Middle frontal gyrus (tissue), 1 donor: ENCODE measurements at regions not wholly inside any gene's neighbourhood (a gene's known extent, or its start where the extent isn't known, plus 50 kb on each side); places are given as distances from the start of the nearest gene placed in this dataset.

Experiments used
- DNase-seq: peaks from one replicate; pipeline ENCODE4 v3.0.0-alpha.2; 2015; ENCODE audit warnings: low spot score; ENCODE audit errors: extremely low spot score

DNA sequence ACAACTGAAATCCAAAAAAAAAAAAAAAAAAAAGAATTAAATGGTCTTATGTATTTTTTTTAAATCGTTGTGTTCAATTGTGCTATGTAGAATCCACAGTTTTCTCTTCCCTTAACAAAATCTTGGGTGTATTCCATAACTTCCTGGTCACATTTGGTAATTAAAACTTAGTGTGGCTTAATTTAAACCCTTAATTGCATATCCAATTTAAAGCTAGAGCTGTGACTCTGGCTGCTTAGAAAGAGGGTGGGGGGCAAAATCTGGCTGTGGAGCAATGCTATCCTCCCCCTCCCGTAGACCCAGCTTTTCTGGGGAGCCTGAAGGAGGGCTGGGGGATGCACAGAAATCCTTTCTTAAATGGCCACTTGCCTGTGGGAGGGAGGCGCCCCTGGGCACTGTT, 695.1 kb downstream of the INHBA start:
- DNase-seq, result no peak

DNA sequence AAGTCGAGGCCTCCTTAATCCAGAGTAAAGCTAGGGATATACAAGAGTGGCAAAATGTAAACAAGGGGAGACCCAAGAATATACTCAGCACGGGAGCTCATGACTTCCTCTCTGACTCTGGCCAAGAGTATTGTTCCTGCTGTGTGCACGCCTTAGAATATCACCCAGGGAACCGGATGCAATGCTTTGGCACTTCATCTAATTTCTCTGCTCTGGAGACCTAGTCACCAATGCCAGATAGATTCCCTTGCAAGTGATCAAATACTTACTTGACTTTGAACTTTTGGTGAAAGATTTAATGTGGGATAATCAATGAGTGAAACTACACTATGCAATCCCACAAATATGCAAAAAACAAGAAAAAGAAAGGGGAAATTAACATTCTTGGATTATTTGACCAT, 695.5 kb downstream of the INHBA start:
- no peak for DNase-seq

DNA sequence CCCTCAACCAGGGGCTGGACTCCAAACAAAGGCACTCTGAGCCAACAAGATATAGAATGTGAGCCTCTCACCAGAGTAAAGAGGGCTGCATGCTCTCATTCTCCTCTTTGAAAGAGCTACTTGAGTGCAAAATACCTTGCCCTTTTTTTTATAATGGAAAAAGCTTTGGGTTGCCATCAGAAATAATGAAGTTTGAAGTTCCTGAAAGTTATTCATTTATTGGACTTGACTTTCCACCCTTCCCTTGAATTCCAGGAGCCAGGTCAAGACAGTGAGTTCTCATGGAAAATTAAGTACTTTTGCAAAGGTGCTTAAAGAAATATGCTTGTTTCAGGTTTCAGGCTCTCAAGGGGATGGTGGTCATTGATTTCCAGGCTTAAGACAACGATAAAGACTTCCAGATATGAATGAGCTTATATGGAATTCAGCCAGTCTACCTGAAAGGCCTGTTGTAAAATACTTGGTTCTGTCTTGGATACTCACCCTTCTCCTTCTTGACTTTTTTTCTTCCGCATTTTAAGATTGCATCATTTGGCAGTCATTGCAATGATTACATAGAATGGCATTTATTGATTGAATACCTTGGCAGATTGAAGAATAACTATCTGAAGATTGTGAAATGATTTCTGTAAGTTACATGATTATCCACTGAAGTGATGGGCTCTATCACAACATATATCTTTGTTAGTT, 696.4 kb downstream of the INHBA start:
- no peak for DNase-seq

DNA sequence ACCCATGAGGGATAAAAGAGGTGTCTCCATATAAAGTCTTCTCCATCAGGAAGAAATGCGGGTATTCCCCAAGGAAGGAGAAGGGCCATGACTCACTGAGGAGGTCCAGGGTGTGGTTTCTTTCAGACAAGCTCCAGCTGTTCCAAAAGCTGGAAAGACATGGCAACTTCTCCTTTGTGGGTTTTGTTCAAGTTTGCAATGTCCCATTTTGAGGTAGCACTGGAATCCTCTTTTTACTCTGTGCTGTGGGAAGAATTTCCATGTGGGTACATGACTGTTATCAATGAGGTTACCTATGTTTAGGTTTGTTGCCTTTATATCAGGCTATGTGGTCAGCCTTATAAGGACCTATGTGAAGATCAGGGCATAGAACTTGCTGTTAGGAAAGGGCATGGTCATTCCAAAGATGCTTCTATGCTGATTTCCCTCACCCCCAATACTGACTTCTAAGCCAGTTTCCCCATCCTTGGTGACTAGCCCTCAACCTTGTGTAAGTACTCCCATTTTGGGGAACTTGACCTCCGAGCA, 697.5 kb downstream of the INHBA start:
- DNase-seq, result no peak

DNA sequence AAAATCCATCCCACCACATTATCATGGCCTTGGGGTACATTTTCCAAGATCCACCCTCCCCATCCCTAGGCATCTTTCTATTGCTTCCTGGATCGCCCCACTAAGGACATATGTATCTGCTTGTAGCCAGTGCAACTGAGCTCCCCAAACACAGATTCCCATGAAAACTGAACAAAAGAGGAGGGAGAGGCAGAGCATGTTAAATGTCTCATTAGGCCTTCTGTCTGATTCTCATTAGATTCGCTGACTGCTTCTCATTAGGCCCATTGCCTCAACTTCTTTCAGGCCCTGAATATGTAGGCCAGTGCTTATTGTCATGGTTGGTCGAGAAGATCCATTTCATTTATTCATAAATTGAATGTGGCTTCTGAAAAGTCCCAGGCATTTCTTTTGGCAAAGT, 698.9 kb downstream of the INHBA start:
- no peak for DNase-seq

DNA sequence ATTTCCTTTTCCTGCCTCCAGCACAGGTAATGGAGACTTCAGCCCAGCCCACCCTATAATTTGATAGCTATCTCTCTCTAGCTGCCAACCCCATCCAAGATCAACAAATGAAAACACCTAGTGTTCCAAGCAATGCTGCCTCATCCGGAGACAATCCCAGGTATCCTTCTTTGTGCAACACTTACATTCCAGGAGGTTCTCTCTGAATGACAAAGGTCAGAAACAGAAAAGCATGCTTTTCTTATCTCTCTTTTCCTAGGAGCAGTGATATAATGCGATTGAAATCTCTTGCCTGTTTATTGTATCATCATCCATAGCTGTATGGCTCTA, 699.3 kb downstream of the INHBA start:
- no peak for DNase-seq

DNA sequence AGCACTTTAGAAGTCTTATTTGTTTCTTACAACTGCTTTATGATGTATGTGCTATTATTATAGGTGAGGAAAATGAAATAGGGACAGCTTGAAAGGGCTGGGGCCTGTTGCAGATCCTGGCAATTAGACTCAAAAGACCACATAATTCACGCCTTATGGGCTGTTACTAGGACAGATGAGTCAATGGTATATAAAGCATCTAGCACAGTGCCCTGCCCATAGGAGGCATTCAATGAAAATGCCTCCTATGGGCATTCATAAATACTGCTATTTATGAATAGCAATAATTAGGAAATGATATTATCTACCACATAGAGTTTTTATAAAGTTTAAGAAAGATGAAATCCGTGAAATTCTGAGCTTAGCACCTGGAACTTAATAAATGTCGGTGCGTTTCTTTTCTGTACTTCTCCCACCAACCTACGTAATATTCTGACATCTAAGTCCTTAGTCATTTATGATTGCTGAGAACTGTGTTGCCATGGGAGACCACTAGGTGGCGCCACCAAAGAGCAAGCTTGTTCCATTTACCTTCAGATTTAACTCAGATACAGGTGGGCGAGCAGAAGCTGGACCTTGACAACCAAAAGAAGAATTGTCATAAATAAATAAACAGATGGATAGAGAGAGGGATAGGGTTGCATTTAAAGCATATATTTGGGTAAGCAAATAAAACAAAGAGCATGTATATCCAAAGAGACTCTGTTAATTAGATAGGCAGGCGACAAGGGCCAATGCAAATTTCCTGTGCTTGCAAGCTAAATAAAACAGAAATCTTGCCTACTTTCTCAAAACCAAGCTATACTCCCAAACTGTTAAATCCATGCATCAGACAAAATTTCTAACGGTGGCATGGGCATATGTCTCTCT, 699.9 kb downstream of the INHBA start:
- no peak for DNase-seq

DNA sequence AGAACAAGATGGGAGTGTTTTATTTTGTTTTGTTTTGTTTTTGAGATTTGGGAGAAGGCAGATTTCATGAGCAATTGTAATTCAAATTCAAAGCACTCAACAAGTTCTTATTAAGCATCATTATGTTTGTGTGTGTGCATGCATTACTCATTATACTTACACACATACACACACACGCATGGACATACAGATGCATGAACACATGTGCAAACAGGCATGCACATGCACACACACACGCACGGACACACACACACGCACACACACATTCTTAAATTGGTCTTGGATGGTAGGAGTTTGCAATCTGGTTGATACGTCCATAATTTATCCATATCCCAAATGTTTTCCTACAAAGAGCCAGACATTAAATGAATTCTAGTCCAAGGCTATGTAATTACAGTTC, 702.8 kb downstream of the INHBA start:
- DNase-seq, result no peak

DNA sequence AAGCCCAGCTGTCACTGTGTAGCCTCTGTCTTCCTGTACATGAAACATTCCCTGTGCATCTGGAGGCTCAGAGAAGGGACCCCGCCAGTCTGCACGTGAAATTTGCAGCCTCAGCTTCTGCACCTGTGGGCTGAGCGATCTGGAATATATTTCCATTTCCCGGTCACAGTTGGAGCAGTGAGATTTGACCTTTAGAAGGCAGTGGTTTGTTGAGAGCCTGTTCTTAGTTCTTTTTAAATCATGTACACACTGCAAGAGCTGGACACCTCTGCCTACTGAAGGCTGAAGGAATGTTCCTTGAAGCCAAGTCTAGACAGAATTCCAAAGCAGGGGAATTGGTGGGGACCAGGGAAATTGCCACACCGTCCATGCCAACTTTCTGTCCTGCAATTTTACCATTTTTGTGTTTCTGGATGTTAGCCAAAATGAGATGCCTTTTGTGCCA, 706.6 kb downstream of the INHBA start:
- DNase-seq, result no peak

DNA sequence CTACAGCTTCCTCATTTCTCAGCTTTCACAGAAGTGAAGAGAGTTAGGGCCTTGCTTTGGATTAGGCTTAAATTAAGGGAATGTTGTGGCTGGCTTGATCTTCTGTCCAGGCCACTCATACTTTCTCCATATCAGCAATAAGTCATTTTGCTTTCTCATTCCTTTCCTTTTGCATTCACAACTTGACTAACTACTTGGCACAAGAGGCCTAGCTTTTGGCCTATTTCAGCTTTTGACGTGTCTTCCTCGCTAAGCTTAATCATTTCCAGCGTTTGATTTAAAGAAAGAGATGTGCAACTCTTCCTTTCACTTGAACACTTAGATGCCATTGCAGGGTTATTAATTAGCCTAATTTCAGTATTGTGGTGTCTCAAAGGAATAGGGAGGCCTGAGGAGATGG, 712.0 kb downstream of the INHBA start:
- DNase-seq, result no peak

DNA sequence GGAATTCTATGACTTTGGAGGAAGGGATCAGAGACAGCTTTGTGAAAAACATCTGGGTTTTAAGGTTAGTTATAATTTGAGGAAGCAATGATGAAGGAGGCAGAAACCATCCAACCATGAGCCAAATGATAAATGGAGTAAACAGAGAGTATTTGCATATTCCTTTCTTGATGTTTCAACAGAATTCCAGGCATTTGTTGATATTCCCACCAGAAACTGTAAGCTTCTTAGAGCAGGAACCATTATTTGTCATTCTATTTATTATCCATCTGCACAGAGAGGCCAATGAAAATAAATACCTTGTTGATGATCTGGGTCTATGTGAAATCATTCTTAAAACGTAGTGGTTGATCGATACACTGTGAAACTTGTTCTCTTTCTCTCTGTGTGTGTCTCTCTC, 715.3 kb downstream of the INHBA start:
- DNase-seq, result no peak

DNA sequence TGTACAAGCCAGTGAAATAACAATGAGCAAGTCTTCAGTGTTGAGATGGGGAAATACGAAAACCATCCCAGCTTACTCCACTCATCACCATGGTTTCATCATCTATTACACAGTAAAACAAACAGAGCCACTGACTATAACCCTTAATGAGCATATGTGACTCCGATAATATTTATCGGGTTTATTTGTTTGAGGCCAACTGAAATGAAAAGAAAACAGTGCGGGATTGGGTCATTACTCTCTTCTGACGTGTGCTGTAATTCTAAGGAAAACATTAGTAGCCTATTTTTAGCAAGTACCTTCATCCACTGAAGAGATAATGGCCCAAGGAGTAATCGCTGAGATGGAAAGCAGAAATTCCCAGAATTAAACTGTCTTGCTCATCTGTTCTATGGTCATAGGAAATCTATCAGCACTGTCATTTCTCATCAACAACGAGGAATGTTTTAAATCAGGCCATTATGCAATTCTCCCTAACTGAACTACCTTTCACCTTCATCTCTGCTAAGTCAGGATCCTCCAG, 716.5 kb downstream of the INHBA start:
- DNase-seq, result no peak

DNA sequence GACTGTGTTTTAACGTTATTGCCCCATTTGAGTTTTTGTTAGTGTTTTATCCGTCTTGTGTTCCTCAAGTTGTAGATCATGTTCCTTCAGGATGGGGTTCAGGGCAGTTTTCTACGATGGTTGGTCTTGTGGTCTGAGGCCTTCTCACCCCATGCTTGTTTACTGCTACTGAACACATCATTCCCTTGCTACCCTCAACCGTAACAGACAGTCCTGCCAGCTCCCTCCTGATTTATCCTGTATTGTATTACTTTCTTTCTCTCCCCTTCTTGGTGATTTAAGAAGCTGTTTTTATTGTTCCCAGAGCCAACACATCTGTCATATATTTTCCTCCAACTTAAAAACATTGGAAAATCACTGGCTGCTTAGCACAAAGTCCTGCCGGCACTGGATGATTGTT, 719.8 kb downstream of the INHBA start:
- no peak for DNase-seq

DNA sequence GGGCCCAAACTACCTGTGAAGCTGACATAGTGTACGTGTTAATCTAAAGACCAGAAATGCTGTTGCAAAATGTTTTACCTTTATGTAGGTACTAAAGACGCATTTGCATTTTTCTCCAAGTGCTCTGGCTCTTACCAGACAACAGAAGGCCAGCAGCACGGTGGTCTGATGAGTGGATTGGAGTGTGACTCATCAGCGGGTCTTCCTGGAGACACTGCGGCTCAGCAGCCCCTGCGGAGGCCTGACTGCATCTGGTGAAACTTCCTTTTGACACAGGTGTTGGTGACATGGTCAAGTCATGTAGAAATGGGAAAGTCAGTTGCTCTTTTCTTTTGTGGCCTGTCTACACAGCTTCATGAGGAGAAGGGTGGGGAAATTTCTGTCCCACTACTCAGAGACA, 723.6 kb downstream of the INHBA start:
- DNase-seq, result no peak

DNA sequence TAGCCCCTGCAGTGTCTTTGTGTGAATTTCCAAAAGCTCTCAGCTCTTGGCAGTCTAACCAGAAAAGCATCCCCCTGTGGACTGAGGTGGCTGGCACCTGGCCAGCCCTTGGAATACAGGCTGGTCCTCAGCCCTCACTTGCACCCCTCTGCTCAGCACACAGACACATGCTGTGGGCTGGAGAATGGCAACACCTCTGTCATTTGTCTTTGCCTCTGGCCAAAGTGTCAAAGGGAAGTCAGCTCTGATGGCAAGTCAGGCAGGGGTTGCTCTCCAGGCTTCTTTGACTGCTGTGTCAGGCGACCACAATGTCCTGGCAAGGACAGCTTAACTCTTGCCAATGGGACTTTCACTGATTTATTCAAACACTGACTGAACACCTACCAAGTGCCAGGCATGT, 724.8 kb downstream of the INHBA start:
- no peak for DNase-seq

DNA sequence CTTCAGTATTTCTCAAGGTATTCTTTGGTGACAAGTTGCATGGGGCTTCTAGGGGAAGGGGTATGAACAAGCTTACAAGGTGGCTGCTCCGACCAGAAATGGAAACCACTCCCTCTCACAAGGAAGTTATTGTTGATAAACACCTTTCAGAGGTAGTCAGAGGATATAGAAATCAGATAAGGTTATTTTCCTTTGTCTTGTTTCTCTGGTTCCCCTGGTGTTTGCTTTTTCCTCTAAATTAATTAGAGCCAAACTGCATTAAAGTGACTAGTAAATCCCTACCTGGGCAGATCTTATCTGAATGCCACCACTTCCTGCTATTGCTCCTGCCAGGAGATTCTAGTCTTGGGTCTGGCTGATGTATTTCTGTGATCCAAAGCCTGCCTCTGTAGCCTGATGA, 725.4 kb downstream of the INHBA start:
- no peak for DNase-seq

DNA sequence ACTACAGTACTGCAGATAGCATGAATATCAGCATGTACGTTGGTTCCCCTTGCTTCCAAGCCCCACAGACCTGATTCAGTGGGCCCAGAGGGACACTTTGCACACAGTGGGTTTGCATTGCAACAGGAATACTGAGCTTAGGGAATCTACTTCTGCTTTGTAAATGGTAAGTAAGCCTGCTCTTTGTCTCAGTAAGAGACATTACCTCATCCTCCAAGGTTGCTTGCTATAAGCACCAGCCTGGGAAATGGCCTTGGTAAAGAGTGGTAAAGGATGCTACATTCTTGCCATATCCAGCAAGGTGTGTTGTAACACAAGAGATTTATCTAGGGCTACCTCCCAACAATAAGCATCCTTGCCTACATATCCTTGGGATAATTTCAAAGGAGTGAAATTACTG, 730.5 kb downstream of the INHBA start:
- DNase-seq, result no peak

DNA sequence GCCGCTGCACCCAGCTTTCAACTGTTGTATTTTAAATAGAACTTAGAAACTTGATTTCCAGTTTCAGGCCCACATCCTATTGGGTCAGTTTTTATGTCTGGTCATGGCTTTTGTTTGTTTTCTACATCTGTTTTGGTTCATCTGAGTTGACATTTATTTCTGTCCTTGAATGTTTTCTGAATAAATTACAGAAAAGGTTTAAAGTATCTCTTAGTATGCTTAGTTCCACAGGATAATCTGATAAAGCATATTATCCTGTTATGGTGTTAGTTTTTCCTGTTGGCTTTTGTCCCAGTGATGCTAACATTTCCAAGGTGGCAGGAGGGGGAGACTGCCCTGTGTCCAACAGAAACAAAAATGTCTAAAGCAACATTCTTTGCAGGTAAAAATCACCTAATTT, 733.2 kb downstream of the INHBA start:
- DNase-seq, result no peak

DNA sequence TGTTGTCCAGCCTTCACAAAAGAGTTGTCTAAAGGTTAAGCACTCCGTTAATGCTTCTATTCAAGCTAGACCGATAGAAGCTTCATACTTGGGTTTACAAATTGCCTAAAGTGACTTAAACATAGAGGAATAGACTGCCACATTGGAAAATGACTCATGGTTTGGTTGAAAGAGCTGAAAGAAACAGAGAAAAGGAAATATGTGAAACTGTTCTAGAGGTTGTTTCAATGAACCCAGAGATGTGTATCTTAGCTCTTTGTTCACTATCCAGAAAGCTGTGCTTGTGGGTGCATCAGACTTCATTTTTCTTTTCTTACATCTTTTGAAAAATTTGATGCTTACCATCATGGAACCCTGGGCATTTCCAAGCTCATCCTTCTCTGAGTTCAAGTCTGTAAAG, 736.2 kb downstream of the INHBA start:
- no peak for DNase-seq

DNA sequence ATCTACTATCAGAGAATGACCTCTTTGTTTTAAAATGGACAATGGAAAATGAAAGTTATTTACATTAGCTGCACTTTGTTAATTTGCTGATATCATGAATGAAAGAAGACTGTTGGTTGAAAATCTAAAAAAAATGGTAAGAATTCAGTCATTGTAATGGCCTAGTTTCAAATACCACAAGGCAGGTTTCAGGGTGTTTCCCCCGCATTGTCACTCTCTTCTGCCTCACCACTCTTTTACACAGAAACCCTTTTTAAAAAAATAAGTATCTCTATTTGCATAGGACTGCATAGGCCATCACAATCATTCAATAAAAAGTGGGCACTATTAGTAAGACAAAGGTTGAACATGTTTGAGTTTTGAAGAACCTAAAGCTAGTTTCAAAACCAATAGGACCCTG, 737.1 kb downstream of the INHBA start:
- DNase-seq, result no peak

DNA sequence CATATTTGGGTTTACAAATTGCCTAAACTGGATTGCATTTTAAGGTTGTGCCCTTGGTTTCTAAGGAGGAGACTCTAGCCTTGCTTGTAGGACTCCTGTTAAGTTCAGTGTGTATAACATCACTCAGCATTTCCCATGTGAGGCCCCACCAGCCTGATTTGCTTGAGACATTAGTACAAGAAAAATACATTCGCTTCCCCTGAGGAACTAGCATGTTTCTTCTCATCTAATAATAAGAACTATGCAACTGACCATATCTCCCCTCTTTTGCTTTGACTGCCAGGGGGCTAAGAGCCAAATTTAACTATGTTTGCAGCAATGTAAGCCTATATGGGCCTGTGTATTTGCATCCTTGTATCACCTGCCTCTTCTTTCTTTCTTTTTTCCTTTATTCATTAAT, 737.9 kb downstream of the INHBA start:
- DNase-seq, result no peak

DNA sequence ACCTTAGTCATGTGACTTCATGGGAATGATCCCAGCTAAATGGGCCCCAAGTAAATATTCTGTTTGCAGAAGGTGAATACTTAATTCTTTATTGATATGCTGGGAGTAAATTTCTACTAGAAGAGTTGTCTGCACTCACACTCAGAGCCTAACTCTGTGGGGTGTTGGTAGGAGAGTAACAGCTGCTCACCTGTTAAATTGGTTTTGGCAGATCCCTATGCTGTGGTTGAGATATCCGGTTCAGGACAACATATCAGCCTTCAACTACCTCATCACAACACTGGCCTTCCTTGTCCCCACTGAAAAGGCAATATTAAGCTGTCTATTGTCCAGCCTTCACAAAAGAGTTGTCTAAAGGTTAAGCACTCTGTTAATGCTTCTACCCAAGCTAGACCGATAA, 738.3 kb downstream of the INHBA start:
- DNase-seq, result no peak

DNA sequence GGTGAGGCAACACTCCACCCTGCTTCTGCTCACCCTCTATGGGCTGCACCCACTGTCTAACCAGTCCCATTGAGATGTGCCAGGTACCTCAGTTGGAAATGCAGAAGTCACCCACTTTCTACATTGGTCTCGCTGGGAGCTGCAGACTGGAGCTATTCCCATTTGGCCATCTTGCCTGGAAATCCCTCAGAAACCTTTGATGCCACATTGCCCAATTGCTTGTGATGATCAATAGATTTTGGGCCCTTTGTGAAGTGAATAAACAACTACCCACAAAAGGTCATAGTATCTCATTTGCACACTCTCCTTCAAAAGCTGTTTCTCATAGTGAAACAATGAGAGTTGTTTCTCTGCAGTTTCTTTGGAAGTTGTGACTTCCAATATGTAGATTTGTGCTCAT, 742.9 kb downstream of the INHBA start:
- no peak for DNase-seq
